ENCODE measurements at regions not wholly inside any gene's neighbourhood (a gene's known extent, or its start where the extent isn't known, plus 50 kb on each side); places are given as distances from the start of the nearest gene placed in this dataset.
"Not testable (repeated sequence)": the region's sequence is repeated elsewhere in the genome, so short reads cannot be mapped to it uniquely, and the experiment has no call there.

DNA sequence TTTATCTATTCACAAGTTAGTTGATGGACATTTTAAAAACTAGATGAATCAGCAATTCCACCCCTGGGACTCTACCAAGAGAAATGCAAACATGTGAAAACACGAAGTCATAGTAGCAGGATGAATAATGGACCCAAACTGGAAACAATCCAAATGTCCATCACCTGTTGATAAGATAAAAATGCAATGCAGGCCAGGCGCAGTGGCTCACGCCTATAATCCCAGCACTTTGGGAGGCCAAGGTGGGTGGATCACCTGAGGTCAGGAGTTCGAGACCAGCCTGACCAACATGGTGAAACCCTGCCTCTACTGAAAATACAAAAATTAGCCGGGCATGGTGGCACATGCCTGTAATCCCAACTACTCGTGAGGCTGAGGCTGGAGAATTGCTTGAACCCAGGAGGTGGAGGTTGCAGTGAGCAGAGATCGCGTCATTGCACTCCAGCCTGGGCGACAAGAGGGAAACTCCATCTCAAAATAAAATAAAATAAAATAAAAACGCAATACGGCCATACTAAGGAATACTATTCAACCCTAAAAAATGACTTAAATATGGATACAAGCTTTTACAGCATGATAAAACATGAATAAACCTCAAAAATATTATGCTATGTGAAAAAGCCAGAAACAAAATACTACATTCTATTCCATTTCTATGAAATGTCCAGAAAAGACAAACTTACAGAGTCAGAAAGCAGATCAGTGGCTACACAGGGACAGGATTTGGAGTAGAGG lies 61.6 kb upstream of the BACH2 start:
- TF ChIP-seq, protein P1, sequence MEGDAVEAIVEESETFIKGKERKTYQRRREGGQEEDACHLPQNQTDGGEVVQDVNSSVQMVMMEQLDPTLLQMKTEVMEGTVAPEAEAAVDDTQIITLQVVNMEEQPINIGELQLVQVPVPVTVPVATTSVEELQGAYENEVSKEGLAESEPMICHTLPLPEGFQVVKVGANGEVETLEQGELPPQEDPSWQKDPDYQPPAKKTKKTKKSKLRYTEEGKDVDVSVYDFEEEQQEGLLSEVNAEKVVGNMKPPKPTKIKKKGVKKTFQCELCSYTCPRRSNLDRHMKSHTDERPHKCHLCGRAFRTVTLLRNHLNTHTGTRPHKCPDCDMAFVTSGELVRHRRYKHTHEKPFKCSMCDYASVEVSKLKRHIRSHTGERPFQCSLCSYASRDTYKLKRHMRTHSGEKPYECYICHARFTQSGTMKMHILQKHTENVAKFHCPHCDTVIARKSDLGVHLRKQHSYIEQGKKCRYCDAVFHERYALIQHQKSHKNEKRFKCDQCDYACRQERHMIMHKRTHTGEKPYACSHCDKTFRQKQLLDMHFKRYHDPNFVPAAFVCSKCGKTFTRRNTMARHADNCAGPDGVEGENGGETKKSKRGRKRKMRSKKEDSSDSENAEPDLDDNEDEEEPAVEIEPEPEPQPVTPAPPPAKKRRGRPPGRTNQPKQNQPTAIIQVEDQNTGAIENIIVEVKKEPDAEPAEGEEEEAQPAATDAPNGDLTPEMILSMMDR (IDR thresholded peaks at IDR 0.05) = not testable (repeated sequence)
- not testable (repeated sequence) for TF ChIP-seq ZFX (IDR thresholded peaks at IDR 0.05; ENCODE audit: borderline replicate concordance)

Data from 22Rv1 (cell line).